H1 (cell line): ENCODE measurements at regions not wholly inside any gene's neighbourhood (a gene's known extent, or its start where the extent isn't known, plus 50 kb on each side); places are given as distances from the start of the nearest gene placed in this dataset.

Experiments
- MAX ChIP-seq: IDR thresholded peaks from 2 replicates; pipeline ENCODE4 v1.6.1; 2012; ENCODE audit warnings: inconsistent platforms
- YY1 ChIP-seq: IDR thresholded peaks from 2 replicates; pipeline ENCODE4 v1.6.1; 2011; ENCODE audit warnings: low read depth, mild to moderate bottlenecking, low read length

DNA sequence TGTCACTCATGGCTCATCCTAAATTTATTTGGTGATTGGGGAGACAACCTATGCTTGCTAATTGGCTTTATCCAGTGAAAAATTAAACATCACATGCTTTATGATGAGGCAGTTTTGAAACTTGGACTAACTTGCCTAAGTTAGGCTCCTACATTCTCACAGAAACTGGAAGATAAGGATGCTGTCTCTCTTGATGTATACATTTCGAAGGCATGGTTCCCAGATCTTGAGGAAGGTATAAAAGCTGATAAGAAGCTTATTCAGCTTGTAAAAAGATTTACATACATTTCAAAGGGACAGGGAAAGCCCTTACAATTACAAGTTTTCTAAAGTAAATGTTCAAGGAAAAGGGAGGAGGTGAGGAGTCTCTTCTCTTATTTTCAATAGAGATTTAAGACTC, 561.7 kb downstream of the IPMK start (continued):
- TF ChIP-seq MAX (no peak), YY1 (no peak)
